ENCODE measurements at regions not wholly inside any gene's neighbourhood (a gene's known extent, or its start where the extent isn't known, plus 50 kb on each side); places are given as distances from the start of the nearest gene placed in this dataset.

- no peak for TF ChIP-seq KLF9 (tag by site-specific recombination; IDR thresholded peaks at IDR 0.05; ENCODE audit: low read depth)
- TF ChIP-seq ZNF302 (tag by site-specific recombination; IDR thresholded peaks at IDR 0.05; ENCODE audit: low read depth): no peak
- TF ChIP-seq ZNF324 (tag by site-specific recombination; IDR thresholded peaks at IDR 0.05): peak; percentile 83
- TF ChIP-seq ZFP69B (tag by site-specific recombination; IDR thresholded peaks at IDR 0.05): peak; percentile 75
- TF ChIP-seq PRDM2 (tag by site-specific recombination; IDR thresholded peaks at IDR 0.05; ENCODE audit: borderline replicate concordance): no peak
- peak; percentile 65; the same call in 1 of the 2 replicates for TF ChIP-seq KLF16 (tag by site-specific recombination; IDR thresholded peaks at IDR 0.05)
- peak; percentile 26 for TF ChIP-seq ZSCAN4 (tag by site-specific recombination; IDR thresholded peaks at IDR 0.05)
- TF ChIP-seq ZNF585B (tag by site-specific recombination; IDR thresholded peaks at IDR 0.05): no peak
- no peak for TF ChIP-seq ZNF747 (tag by site-specific recombination; IDR thresholded peaks at IDR 0.05)
- no peak for TF ChIP-seq ZNF624 (tag by site-specific recombination; IDR thresholded peaks at IDR 0.05)
- TF ChIP-seq ZNF561 (tag by site-specific recombination; IDR thresholded peaks at IDR 0.05; ENCODE audit: borderline replicate concordance): peak; percentile 90
- peak; percentile 46; the same call in 1 of the 2 replicates for TF ChIP-seq ZNF449 (tag by site-specific recombination; IDR thresholded peaks at IDR 0.05)
- no peak for TF ChIP-seq PRDM6 (tag by site-specific recombination; IDR thresholded peaks at IDR 0.05)
- no peak for TF ChIP-seq AEBP2 (tag by site-specific recombination; IDR thresholded peaks at IDR 0.05; ENCODE audit: borderline replicate concordance)
- TF ChIP-seq ZNF76 (tag by site-specific recombination; IDR thresholded peaks at IDR 0.05; ENCODE audit: borderline replicate concordance, low read depth): peak; percentile 38; the same call in 1 of the 2 replicates
- peak; percentile 94 for TF ChIP-seq ZNF2 (tag by site-specific recombination; IDR thresholded peaks at IDR 0.05)
- 0 out of 2 replicates have a peak, but pooled peaks have one; percentile 20 for TF ChIP-seq ZNF518A (tag by site-specific recombination; conservative IDR thresholded peaks at IDR 0.05; ENCODE audit: low read depth)
- peak; percentile 77 for TF ChIP-seq ZNF600 (tag by site-specific recombination; IDR thresholded peaks at IDR 0.05)
- no peak for TF ChIP-seq ZNF26 (tag by site-specific recombination; IDR thresholded peaks at IDR 0.05)
Measured at GRCh38 chr1:161427733-161428516, 60.2 kb upstream of the CFAP126 start (continued).

Measured in HEK293 (cell line).